ENCODE measurements at regions not wholly inside any gene's neighbourhood (a gene's known extent, or its start where the extent isn't known, plus 50 kb on each side); places are given as distances from the start of the nearest gene placed in this dataset.
A peak's percentile ranks its signal among the peaks of the same experiment; 100 is the strongest.

DNA sequence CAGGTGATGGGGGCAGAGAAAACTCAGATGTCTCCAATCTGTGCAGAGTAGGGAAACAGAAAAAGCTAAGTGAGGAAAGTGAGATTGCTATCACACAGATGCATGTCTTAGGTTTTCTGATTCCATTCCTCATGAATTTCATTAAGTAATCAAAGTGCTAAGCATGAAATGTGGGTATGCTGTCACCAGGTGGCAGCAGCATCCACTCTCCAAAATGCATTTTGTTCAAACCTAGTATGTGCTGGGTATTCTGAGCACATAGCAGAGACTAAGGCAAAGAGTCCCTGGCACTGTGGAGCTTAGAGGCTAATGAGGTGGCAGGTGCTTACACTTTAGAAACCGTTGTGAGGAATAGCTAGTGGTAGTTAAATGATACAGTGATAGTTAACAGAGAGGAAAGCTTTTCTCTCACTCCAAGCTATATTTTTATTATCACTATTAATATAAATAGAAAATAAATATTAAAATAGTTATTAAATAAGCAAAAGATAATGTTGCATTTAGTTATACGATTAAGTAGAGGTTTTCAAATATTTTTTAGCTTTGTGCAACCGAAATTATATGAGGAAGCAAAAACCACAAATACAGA, 179.5 kb downstream of the CDH26 start:
- no peaks in the 10 kb centered on the region for H3K27me3 ChIP-seq (ENCODE audit: insufficient read depth, poor library complexity, severe bottlenecking)
- TF ChIP-seq REST (IDR thresholded peaks at IDR 0.05; ENCODE audit: insufficient replicate concordance, low read depth) = no peak
- TF ChIP-seq, protein P1, sequence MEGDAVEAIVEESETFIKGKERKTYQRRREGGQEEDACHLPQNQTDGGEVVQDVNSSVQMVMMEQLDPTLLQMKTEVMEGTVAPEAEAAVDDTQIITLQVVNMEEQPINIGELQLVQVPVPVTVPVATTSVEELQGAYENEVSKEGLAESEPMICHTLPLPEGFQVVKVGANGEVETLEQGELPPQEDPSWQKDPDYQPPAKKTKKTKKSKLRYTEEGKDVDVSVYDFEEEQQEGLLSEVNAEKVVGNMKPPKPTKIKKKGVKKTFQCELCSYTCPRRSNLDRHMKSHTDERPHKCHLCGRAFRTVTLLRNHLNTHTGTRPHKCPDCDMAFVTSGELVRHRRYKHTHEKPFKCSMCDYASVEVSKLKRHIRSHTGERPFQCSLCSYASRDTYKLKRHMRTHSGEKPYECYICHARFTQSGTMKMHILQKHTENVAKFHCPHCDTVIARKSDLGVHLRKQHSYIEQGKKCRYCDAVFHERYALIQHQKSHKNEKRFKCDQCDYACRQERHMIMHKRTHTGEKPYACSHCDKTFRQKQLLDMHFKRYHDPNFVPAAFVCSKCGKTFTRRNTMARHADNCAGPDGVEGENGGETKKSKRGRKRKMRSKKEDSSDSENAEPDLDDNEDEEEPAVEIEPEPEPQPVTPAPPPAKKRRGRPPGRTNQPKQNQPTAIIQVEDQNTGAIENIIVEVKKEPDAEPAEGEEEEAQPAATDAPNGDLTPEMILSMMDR (IDR thresholded peaks at IDR 0.05; ENCODE audit: insufficient read depth, low read length) = peak; percentile 88
- no peak for TF ChIP-seq SPI1 (IDR thresholded peaks at IDR 0.05; ENCODE audit: borderline replicate concordance, low read depth)
- DNase-seq (ENCODE audit: low read depth in 1 of 2, low spot score in 1 of 2) = peak in 1 of 2 experiments; percentile 81
- H3K4me3 ChIP-seq (replicated peaks; ENCODE audit: insufficient read depth, low read length) = peak overlapping the region; percentile 15; the same call in 1 of the 2 replicates
- H3K27ac ChIP-seq (replicated peaks) = peak overlapping the region; percentile 71

GRCh38 chr20:60138256-60139220, 180.3 kb downstream of the CDH26 start:
- H3K27ac ChIP-seq (replicated peaks) = peak overlapping the region; percentile 71
- H3K4me3 ChIP-seq (replicated peaks; ENCODE audit: insufficient read depth, low read length) = peak overlapping the region; percentile 15; the same call in 1 of the 2 replicates
- no peaks in the 10 kb centered on the region for H3K27me3 ChIP-seq (ENCODE audit: insufficient read depth, poor library complexity, severe bottlenecking)
- TF ChIP-seq POLR2AphosphoS5 (IDR thresholded peaks at IDR 0.05; ENCODE audit: low read depth) (peak; percentile 84), GABPA (IDR thresholded peaks at IDR 0.05; ENCODE audit: low read depth) (peak; percentile 93), REST (IDR thresholded peaks at IDR 0.05; ENCODE audit: insufficient replicate concordance, low read depth) (no peak)
- TF ChIP-seq, protein P1 (IDR thresholded peaks at IDR 0.05; ENCODE audit: insufficient read depth, low read length) = no peak
- DNase-seq (ENCODE audit: low read depth in 1 of 2, low spot score in 1 of 2) = peak in 1 of 2 experiments; percentile 86

DNA sequence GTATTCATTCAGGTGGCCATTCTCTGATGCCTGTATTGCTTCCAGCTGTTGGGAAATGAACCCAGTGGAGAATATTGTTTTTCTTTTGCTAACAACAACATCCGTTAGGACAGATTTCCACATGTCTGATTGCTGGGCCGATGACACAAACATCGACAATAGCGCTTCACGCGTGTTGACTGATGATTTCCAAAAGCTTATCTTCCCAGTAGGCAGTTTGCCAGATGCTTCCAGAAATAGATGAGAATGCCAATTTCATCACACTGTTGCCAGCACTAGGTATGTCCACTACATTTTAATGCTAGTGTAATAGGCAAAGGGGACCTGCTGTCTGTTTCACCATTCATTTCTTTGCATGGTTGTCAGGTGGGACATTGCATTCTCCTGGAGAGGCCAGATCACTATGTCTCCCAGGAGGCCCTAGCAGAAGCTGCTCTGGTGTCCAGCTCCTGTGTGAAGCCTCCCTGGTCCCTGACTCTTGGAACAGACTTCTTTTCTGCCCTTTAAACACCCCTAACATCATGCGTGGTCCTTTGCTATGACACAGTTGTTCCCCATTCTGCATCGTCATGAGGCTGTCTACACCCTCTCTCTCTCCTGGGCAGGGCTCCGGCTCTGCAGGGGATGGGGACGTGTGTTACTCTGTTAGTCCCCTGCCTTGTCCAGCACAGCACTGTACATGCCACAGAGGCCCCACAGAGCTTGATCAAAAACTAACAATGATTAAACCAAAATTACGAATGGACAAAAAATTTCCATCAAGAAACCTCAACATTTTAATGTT, 181.6 kb downstream of the CDH26 start:
- DNase-seq (ENCODE audit: low read depth in 1 of 2, low spot score in 1 of 2) = no peak
- Histone ChIP-seq H3K4me3 (replicated peaks; ENCODE audit: insufficient read depth, low read length) (no peak overlapping the region), H3K27ac (replicated peaks) (no peak overlapping the region), H3K27me3 (ENCODE audit: insufficient read depth, poor library complexity, severe bottlenecking) (no peaks in the 10 kb centered on the region)
- TF ChIP-seq GABPA (IDR thresholded peaks at IDR 0.05; ENCODE audit: low read depth) (no peak), SPI1 (IDR thresholded peaks at IDR 0.05; ENCODE audit: borderline replicate concordance, low read depth) (no peak), POLR2AphosphoS5 (IDR thresholded peaks at IDR 0.05; ENCODE audit: low read depth) (no peak), REST (IDR thresholded peaks at IDR 0.05; ENCODE audit: insufficient replicate concordance, low read depth) (no peak)
- TF ChIP-seq, protein P1 (IDR thresholded peaks at IDR 0.05; ENCODE audit: insufficient read depth, low read length) = no peak

Data from HL-60 (cell line).